GM12878 (cell line): ENCODE measurements at regions not wholly inside any gene's neighbourhood (a gene's known extent, or its start where the extent isn't known, plus 50 kb on each side); places are given as distances from the start of the nearest gene placed in this dataset.

Experiments
- ATAC-seq: fragments of 200-7000 bp; cut with Tn5 transposase; 3 replicates; pipeline ENCODE4 v1.9.1; 2020; ENCODE audit warnings: mild to moderate bottlenecking, moderate library complexity
- BruUV-seq: library from RNA; stranded (reverse); fragments of 400-500 nt; replicated peaks from 2 replicates; lab custom pipeline; 2021; lab: Mats Ljungman, UMichigan
- CTCF ChIA-PET: fragments of 300-600 bp; sonication (Branson Sonifier 250); formaldehyde crosslinking; extraction: SDS; loops from one replicate; lab custom pipeline; 2021; ENCODE audit warnings: inconsistent platforms; lab: Yijun Ruan, JAX
- POLR2A ChIA-PET: fragments of 350-600 bp; formaldehyde crosslinking; extraction: SDS; loops from one replicate; lab custom pipeline; 2021; ENCODE audit warnings: inconsistent platforms; lab: Charles Lee
- RAD21 ChIA-PET: fragments of 300-600 bp; sonication (Branson Sonifier 250); formaldehyde crosslinking; loops from one replicate; lab custom pipeline; 2023; ENCODE audit warnings: antibody characterized with exemption; ENCODE audit not compliant: unreplicated experiment; lab: Charles Lee
- SMC1A ChIA-PET: fragments of 300-600 bp; sonication (Branson Sonifier 250); formaldehyde crosslinking; loops from one replicate; lab custom pipeline; 2023; ENCODE audit not compliant: unreplicated experiment, uncharacterized antibody; lab: Charles Lee
- DNase-seq: peaks from one replicate; pipeline ENCODE4 v3.0.0-alpha.2; 2011; ENCODE audit warnings: low read depth, low spot score
- FAIRE-seq: peaks from 3 replicates; lab custom pipeline; 2011; peaks lifted over from hg19 to GRCh38; lab: Jason Lieb, UNC
- H2AFZ ChIP-seq: 2 replicates; pipeline ENCODE4 v1.6.0; 2011; ENCODE audit warnings: low read depth, low read length, control low read depth; ENCODE audit not compliant: control insufficient read depth
- H3K27ac ChIP-seq: 2 replicates; pipeline ENCODE4 v1.5.1; 2011; ENCODE audit warnings: control low read depth; ENCODE audit not compliant: control insufficient read depth, insufficient read depth
- H3K27me3 ChIP-seq, 2 experiments: replicated peaks in 1 of 2; 2 replicates each; pipeline versions ENCODE4 v1.6.0 to v1.6.1; 2011; ENCODE audit warnings: low read length in 1 of 2; ENCODE audit not compliant: control insufficient read depth in 2 of 2, insufficient read depth in 2 of 2
- H3K36me3 ChIP-seq, 2 experiments: 2 replicates each; pipeline ENCODE4 v1.5.1; 2011; ENCODE audit warnings: low read length in 1 of 2; ENCODE audit not compliant: control insufficient read depth in 2 of 2, insufficient read depth in 2 of 2
- H3K4me1 ChIP-seq: 2 replicates; pipeline ENCODE4 v1.6.1; 2011; ENCODE audit warnings: mild to moderate bottlenecking, low read length, moderate library complexity, mixed read lengths; ENCODE audit not compliant: control insufficient read depth, insufficient read depth
- H3K4me2 ChIP-seq: 2 replicates; pipeline ENCODE4 v1.6.0; 2011; ENCODE audit warnings: control low read depth; ENCODE audit not compliant: control insufficient read depth, insufficient read depth
- H3K4me3 ChIP-seq: fragments of 200-600 bp; sonication (generic); 2 replicates; pipeline ENCODE4 v1.5.1; 2016
- H3K79me2 ChIP-seq: 2 replicates; pipeline ENCODE4 v1.6.0; 2011; ENCODE audit warnings: low read length; ENCODE audit not compliant: control insufficient read depth, insufficient read depth
- H3K9ac ChIP-seq: 2 replicates; pipeline ENCODE4 v1.8.0; 2011; ENCODE audit warnings: low read length, control low read depth, mixed read lengths; ENCODE audit not compliant: control insufficient read depth, insufficient read depth
- H3K9me3 ChIP-seq: replicated peaks from 3 replicates; pipeline ENCODE4 v1.5.1; 2011; ENCODE audit warnings: mild to moderate bottlenecking, low read length; ENCODE audit not compliant: control insufficient read depth, insufficient read depth
- H4K20me1 ChIP-seq: 2 replicates; pipeline ENCODE4 v1.6.0; 2011; ENCODE audit not compliant: control insufficient read depth, insufficient read depth
- ASH2L ChIP-seq: fragments of 300-600, 200-600 bp; sonication (generic); IDR thresholded peaks from 2 replicates; pipeline ENCODE4 v1.6.1; 2017; ENCODE audit warnings: low read depth, mild to moderate bottlenecking, borderline replicate concordance
- BRCA1 ChIP-seq: IDR thresholded peaks from 2 replicates; pipeline ENCODE4 v1.6.1; 2011; ENCODE audit warnings: low read depth, low read length, improper control_type of control experiment
- CHD1 ChIP-seq: IDR thresholded peaks from 2 replicates; pipeline ENCODE4 v1.6.1; 2012; ENCODE audit warnings: low read depth, low read length, improper control_type of control experiment
- EP300 ChIP-seq, 2 experiments: fragments of 150-350 bp in 1 of 2; IDR thresholded peaks; 2 replicates each; pipeline ENCODE4 v1.6.1; 2011 to 2012; ENCODE audit warnings: low read depth in 2 of 2, low read length in 2 of 2, borderline replicate concordance in 1 of 2, improper control_type of control experiment in 1 of 2, inconsistent platforms in 1 of 2; ENCODE audit not compliant: control insufficient read depth in 1 of 2
- FOXK2 ChIP-seq: fragments of 450-650 bp; IDR thresholded peaks from 2 replicates; pipeline ENCODE4 v1.6.1; 2017; ENCODE audit warnings: mild to moderate bottlenecking, moderate library complexity
- HDAC2 ChIP-seq: fragments of 200-600 bp; sonication (generic); IDR thresholded peaks from 2 replicates; pipeline ENCODE4 v1.6.1; 2017
- MTA3 ChIP-seq: IDR thresholded peaks from 2 replicates; pipeline ENCODE4 v1.6.1; 2012; ENCODE audit warnings: low read length, inconsistent platforms, borderline replicate concordance
- NFIC ChIP-seq: IDR thresholded peaks from 2 replicates; pipeline ENCODE4 v1.6.1; 2012; ENCODE audit warnings: low read depth, mild to moderate bottlenecking, inconsistent platforms, low read length, moderate library complexity
- NFXL1 ChIP-seq: fragments of 450-650 bp; IDR thresholded peaks from 2 replicates; pipeline ENCODE4 v1.6.1; 2017; ENCODE audit warnings: antibody characterized with exemption, mild to moderate bottlenecking, borderline replicate concordance
- NFYA ChIP-seq: IDR thresholded peaks from 2 replicates; pipeline ENCODE4 v1.6.1; 2011; ENCODE audit warnings: low read depth, mild to moderate bottlenecking, low read length, improper control_type of control experiment, borderline replicate concordance
- NFYB ChIP-seq: IDR thresholded peaks from 2 replicates; pipeline ENCODE4 v1.6.1; 2011; ENCODE audit warnings: low read depth, mild to moderate bottlenecking, low read length, improper control_type of control experiment, moderate library complexity; ENCODE audit not compliant: insufficient read depth
- PML ChIP-seq: IDR thresholded peaks from 2 replicates; pipeline ENCODE4 v1.6.1; 2012; ENCODE audit warnings: low read length, inconsistent platforms
- SMARCA5 ChIP-seq: fragments of 450-650 bp; IDR thresholded peaks from 2 replicates; pipeline ENCODE4 v1.6.1; 2017; ENCODE audit warnings: mild to moderate bottlenecking
- SRF ChIP-seq, 2 experiments: IDR thresholded peaks; 2 replicates each; pipeline ENCODE4 v1.6.1; 2011; ENCODE audit warnings: low read depth in 2 of 2, low read length in 2 of 2, mild to moderate bottlenecking in 1 of 2, moderate library complexity in 1 of 2
- TCF7 ChIP-seq: IDR thresholded peaks from 2 replicates; pipeline ENCODE4 v1.6.1; 2014; ENCODE audit warnings: antibody characterized with exemption, borderline replicate concordance
- YY1 ChIP-seq: IDR thresholded peaks from 2 replicates; pipeline ENCODE4 v1.6.1; 2011; ENCODE audit warnings: low read depth, mild to moderate bottlenecking, low read length
- ZNF217 ChIP-seq: fragments of 450-650 bp; IDR thresholded peaks from 2 replicates; pipeline ENCODE4 v1.6.1; 2017; ENCODE audit warnings: antibody characterized with exemption, mild to moderate bottlenecking
- WGBS: methylation state at CpG from one replicate; pipeline ENCODE4 v1.1.6; 2016; ENCODE audit warnings: low lambda C conversion rate; ENCODE audit not compliant: insufficient replicate concordance, insufficient coverage; ENCODE audit errors: missing lambda C conversion rate; 5-methylcytosine and 5-hydroxymethylcytosine counted together
- in situ Hi-C: fragments of 300-500 bp; cut with MboI; formaldehyde crosslinking; loops from 9 replicates; pipeline ENCODE4 v1.14.3; 2018; ENCODE audit warnings: mixed read lengths
- intact Hi-C: fragments of 100-400 bp; cut with micrococcal nuclease; formaldehyde crosslinking; loops from one replicate; pipeline ENCODE4 v1.14.2; 2022; ENCODE audit not compliant: unreplicated experiment
- TF ChIP-seq, protein P1 (sequence below): fragments of 150-350 bp; IDR thresholded peaks from 2 replicates; pipeline ENCODE4 v1.6.1; 2014; ENCODE audit warnings: mild to moderate bottlenecking, low read depth, low read length
- TF ChIP-seq, protein P2 (sequence below): fragments of 450-650 bp; IDR thresholded peaks from 2 replicates; pipeline ENCODE4 v1.6.1; 2016; ENCODE audit warnings: mild to moderate bottlenecking
- TF ChIP-seq, protein P3 (sequence below): fragments of 450-650 bp; IDR thresholded peaks from 2 replicates; pipeline ENCODE4 v1.6.1; 2017; ENCODE audit warnings: borderline replicate concordance

DNA sequence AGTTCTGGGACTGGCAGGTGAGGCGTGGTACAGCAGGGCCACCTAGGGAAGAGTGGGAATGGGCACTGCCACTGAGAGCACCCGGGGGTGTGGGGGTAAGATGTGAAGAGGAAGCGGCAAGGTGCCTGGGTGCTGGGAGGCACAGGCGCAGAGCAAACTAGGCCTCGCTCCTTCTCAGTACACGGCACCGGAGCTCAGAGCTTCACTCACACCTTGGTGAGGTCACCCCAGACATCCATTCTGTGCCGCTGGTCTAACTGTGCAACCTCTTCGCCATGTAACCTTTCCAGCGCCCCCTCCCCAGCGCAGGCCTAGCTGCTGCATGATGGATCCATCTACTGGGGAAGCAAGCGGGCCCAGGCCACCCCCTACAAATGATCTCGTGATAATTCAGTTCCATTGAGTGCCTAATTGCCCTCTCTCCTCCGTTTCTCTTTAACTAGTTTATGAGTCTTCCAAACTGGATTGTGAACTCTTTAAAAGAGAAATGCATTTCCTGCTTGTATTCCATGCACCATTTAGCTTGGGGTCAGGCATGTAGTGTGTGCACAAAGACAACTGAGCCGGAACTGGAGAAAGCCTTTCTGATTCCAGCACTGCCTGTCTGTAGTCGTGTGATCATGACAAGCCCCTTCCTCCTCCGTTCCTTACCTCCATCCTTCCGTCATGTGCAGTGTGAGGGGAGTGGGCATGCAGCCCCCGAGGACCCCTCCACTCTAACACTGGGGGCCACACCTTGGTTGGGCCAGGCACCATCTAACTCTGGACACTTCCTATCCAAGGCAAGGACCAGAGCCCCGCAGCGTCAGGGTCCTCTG, 1475.2 kb downstream of the TBC1D22A start:
- Histone ChIP-seq H3K9ac (no peak overlapping the region), H4K20me1 (no peaks in the 10 kb centered on the region), H3K4me3 (no peak overlapping the region), H3K79me2 (no peaks in the 10 kb centered on the region), H3K27ac (no peak overlapping the region), H2AFZ (no peak overlapping the region), H3K4me2 (no peak overlapping the region), H3K27me3 (no peaks in the 10 kb centered on the region), H3K9me3 (no peaks in the 10 kb centered on the region; the same call in 2 of the 3 replicates), H3K4me1 (no peaks in the 10 kb centered on the region), H3K36me3 (no peaks in the 10 kb centered on the region)
- ChIA-PET POLR2A (no interaction called here), SMC1A (no interaction called here), RAD21 (no interaction called here), CTCF (no interaction called here)
- no peak for DNase-seq
- ATAC-seq = no peak
- 34% methylated on average over 21 of the region's 21 CpGs for WGBS
- no TSS peak for BruUV-seq
- TF ChIP-seq NFYA (no peak), ZNF217 (no peak), MTA3 (no peak), EP300 (IDR thresholded peaks at IDR 0.05; ENCODE audit: borderline replicate concordance in 1 of 2, control insufficient read depth in 1 of 2, low read depth in 2 of 2, low read length in 2 of 2) (no peak), NFXL1 (no peak), YY1 (no peak), NFIC (no peak), HDAC2 (no peak), NFYB (no peak), PML (no peak), SMARCA5 (no peak), SRF (IDR thresholded peaks at IDR 0.05; ENCODE audit: low read depth in 2 of 2, low read length in 2 of 2) (no peak), FOXK2 (no peak), CHD1 (no peak), BRCA1 (no peak), ASH2L (no peak), TCF7 (no peak)
- TF ChIP-seq, protein P1, sequence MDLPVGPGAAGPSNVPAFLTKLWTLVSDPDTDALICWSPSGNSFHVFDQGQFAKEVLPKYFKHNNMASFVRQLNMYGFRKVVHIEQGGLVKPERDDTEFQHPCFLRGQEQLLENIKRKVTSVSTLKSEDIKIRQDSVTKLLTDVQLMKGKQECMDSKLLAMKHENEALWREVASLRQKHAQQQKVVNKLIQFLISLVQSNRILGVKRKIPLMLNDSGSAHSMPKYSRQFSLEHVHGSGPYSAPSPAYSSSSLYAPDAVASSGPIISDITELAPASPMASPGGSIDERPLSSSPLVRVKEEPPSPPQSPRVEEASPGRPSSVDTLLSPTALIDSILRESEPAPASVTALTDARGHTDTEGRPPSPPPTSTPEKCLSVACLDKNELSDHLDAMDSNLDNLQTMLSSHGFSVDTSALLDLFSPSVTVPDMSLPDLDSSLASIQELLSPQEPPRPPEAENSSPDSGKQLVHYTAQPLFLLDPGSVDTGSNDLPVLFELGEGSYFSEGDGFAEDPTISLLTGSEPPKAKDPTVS = no peak
- TF ChIP-seq, protein P2, sequence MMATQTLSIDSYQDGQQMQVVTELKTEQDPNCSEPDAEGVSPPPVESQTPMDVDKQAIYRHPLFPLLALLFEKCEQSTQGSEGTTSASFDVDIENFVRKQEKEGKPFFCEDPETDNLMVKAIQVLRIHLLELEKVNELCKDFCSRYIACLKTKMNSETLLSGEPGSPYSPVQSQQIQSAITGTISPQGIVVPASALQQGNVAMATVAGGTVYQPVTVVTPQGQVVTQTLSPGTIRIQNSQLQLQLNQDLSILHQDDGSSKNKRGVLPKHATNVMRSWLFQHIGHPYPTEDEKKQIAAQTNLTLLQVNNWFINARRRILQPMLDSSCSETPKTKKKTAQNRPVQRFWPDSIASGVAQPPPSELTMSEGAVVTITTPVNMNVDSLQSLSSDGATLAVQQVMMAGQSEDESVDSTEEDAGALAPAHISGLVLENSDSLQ = no peak
- TF ChIP-seq, protein P3, sequence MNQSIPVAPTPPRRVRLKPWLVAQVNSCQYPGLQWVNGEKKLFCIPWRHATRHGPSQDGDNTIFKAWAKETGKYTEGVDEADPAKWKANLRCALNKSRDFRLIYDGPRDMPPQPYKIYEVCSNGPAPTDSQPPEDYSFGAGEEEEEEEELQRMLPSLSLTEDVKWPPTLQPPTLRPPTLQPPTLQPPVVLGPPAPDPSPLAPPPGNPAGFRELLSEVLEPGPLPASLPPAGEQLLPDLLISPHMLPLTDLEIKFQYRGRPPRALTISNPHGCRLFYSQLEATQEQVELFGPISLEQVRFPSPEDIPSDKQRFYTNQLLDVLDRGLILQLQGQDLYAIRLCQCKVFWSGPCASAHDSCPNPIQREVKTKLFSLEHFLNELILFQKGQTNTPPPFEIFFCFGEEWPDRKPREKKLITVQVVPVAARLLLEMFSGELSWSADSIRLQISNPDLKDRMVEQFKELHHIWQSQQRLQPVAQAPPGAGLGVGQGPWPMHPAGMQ = no peak
- intact Hi-C loops (no loop called here), in situ Hi-C loops (no loop called here)
- FAIRE-seq = no peak
